ENCODE measurements at regions not wholly inside any gene's neighbourhood (a gene's known extent, or its start where the extent isn't known, plus 50 kb on each side); places are given as distances from the start of the nearest gene placed in this dataset.

- Histone ChIP-seq H3K9ac (no peak overlapping the region), H3K9me3 (ENCODE audit: control insufficient read depth, low read length) (no peaks in the 10 kb centered on the region), H3K4me3 (ENCODE audit: low read depth, low read length) (no peak overlapping the region), H3K27ac (no peak overlapping the region), H2AFZ (no peak overlapping the region), H3K36me3 (ENCODE audit: control insufficient read depth, insufficient read depth, low read length) (no peaks in the 10 kb centered on the region), H3K4me2 (ENCODE audit: low read length) (no peak overlapping the region), H3K27me3 (ENCODE audit: control insufficient read depth, insufficient read depth, low read length) (no peaks in the 10 kb centered on the region), H3K4me1 (peaks cover 9% of the 10 kb centered on the region), H3K79me2 (no peaks in the 10 kb centered on the region)
- no peak for TF ChIP-seq CTCF (IDR thresholded peaks at IDR 0.05)
These were observed 105.0 kb downstream of the DAD1 start for GRCh38 chr14:22483863-22484593.

GRCh38 chr14:22482782-22483553, 106.1 kb downstream of the DAD1 start:
- Histone ChIP-seq H3K4me2 (ENCODE audit: low read length) (no peak overlapping the region), H3K4me3 (ENCODE audit: low read depth, low read length) (no peak overlapping the region)

GRCh38 chr14:22482085-22482694, 106.8 kb downstream of the DAD1 start:
- H3K79me2 ChIP-seq = no peaks in the 10 kb centered on the region
- no peak for TF ChIP-seq CTCF (IDR thresholded peaks at IDR 0.05)
- no peaks in the 10 kb centered on the region for H3K9me3 ChIP-seq (ENCODE audit: control insufficient read depth, low read length)
- no peak overlapping the region for H3K4me3 ChIP-seq (ENCODE audit: low read depth, low read length)
- H3K9ac ChIP-seq = no peak overlapping the region
- H3K27me3 ChIP-seq (ENCODE audit: control insufficient read depth, insufficient read depth, low read length) = no peaks in the 10 kb centered on the region
- no peak overlapping the region for H3K27ac ChIP-seq
- no peaks in the 10 kb centered on the region for H3K36me3 ChIP-seq (ENCODE audit: control insufficient read depth, insufficient read depth, low read length)
- H2AFZ ChIP-seq = no peak overlapping the region
- peaks cover 9% of the 10 kb centered on the region for H3K4me1 ChIP-seq
- H3K4me2 ChIP-seq (ENCODE audit: low read length) = no peak overlapping the region

More at GRCh38 chr14:22482782-22483553, 106.1 kb downstream of the DAD1 start:
- no peak overlapping the region for H2AFZ ChIP-seq
- peaks cover 9% of the 10 kb centered on the region for H3K4me1 ChIP-seq
- H3K36me3 ChIP-seq (ENCODE audit: control insufficient read depth, insufficient read depth, low read length) = no peaks in the 10 kb centered on the region
- no peaks in the 10 kb centered on the region for H3K9me3 ChIP-seq (ENCODE audit: control insufficient read depth, low read length)
- no peaks in the 10 kb centered on the region for H3K79me2 ChIP-seq
- no peak overlapping the region for H3K9ac ChIP-seq
- H3K27ac ChIP-seq = no peak overlapping the region
- no peak for TF ChIP-seq CTCF (IDR thresholded peaks at IDR 0.05)
- no peaks in the 10 kb centered on the region for H3K27me3 ChIP-seq (ENCODE audit: control insufficient read depth, insufficient read depth, low read length)

GRCh38 chr14:22481546-22481945, 107.5 kb downstream of the DAD1 start:
- no peaks in the 10 kb centered on the region for H3K36me3 ChIP-seq (ENCODE audit: control insufficient read depth, insufficient read depth, low read length)
- peaks cover 9% of the 10 kb centered on the region for H3K4me1 ChIP-seq
- no peak for TF ChIP-seq CTCF (IDR thresholded peaks at IDR 0.05)
- no peak overlapping the region for H3K4me3 ChIP-seq (ENCODE audit: low read depth, low read length)
- no peak overlapping the region for H3K9ac ChIP-seq
- no peaks in the 10 kb centered on the region for H3K27me3 ChIP-seq (ENCODE audit: control insufficient read depth, insufficient read depth, low read length)
- no peak overlapping the region for H3K4me2 ChIP-seq (ENCODE audit: low read length)
- H3K9me3 ChIP-seq (ENCODE audit: control insufficient read depth, low read length) = no peaks in the 10 kb centered on the region
- no peak overlapping the region for H2AFZ ChIP-seq
- H3K27ac ChIP-seq = no peak overlapping the region
- no peaks in the 10 kb centered on the region for H3K79me2 ChIP-seq
